Fibroblast of pulmonary artery (primary cell): ENCODE measurements at regions not wholly inside any gene's neighbourhood (a gene's known extent, or its start where the extent isn't known, plus 50 kb on each side); places are given as distances from the start of the nearest gene placed in this dataset.

Source experiments
- DNase-seq: peaks from one replicate; pipeline ENCODE4 v3.0.0-alpha.2; 2010; ENCODE audit warnings: low read depth
- H3K4me3 ChIP-seq: replicated peaks from 2 replicates; pipeline ENCODE4 v1.5.1; 2011; ENCODE audit warnings: low read depth, mild to moderate bottlenecking, control low read depth, low read length, moderate library complexity
- TF ChIP-seq, protein P1 (sequence below): IDR thresholded peaks from 2 replicates; pipeline ENCODE4 v1.5.1; 2011; ENCODE audit warnings: mild to moderate bottlenecking, control low read depth, low read length, inconsistent platforms; ENCODE audit errors: missing control alignments

DNA sequence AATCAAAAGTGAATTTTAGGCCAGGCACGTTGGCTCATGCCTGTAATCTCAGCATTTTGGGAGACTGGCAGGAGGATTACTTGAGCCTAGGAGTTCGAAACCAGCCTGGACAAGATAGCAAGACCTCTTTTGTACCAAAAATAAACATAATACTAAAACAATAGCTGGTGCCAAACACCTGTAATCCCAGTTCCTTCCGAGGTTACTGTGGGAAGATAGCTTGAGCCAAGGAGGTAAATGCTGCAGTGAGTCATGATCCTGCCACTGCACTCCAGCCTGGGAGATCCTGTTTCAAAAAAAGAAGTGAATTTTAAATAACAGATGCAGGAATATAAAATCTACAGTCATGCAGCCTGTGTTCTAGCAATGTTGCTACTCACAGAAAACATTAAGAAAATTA is 488.3 kb downstream of the PPARGC1A start:
- TF ChIP-seq, protein P1, sequence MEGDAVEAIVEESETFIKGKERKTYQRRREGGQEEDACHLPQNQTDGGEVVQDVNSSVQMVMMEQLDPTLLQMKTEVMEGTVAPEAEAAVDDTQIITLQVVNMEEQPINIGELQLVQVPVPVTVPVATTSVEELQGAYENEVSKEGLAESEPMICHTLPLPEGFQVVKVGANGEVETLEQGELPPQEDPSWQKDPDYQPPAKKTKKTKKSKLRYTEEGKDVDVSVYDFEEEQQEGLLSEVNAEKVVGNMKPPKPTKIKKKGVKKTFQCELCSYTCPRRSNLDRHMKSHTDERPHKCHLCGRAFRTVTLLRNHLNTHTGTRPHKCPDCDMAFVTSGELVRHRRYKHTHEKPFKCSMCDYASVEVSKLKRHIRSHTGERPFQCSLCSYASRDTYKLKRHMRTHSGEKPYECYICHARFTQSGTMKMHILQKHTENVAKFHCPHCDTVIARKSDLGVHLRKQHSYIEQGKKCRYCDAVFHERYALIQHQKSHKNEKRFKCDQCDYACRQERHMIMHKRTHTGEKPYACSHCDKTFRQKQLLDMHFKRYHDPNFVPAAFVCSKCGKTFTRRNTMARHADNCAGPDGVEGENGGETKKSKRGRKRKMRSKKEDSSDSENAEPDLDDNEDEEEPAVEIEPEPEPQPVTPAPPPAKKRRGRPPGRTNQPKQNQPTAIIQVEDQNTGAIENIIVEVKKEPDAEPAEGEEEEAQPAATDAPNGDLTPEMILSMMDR, result no peak
- no peak overlapping the region for H3K4me3 ChIP-seq
- no peak for DNase-seq

- no peak for DNase-seq
- no peak overlapping the region for H3K4me3 ChIP-seq
- TF ChIP-seq, protein P1, result no peak
Measured at GRCh38 chr4:23392860-23393458, 496.9 kb downstream of the PPARGC1A start.

GRCh38 chr4:23390246-23390645 is 499.6 kb downstream of the PPARGC1A start:
- DNase-seq, result no peak
- no peak overlapping the region for H3K4me3 ChIP-seq
- TF ChIP-seq, protein P1, result no peak

- DNase-seq, result no peak
- TF ChIP-seq, protein P1, result no peak
- no peak overlapping the region for H3K4me3 ChIP-seq
Measured at GRCh38 chr4:23388699-23389395, 501.0 kb downstream of the PPARGC1A start.

DNA sequence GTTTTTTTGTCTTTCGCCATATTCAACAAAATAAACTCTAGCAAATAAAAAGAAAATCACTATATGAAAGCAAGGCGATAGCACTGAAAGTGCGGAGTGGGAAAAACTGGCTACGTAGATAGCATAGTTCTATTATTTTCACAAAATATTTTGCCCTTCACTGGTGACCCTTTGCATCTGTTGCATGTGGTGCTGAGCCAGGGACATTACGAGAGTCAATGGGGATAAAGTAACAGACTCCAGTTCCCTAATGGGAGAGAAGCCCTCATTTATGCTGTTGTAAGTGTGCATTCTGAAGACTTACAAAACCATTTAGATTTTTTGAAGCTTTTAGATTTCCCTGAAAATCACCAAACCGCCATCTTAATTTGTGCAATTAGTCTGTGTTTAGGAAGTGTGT is 501.6 kb downstream of the PPARGC1A start:
- no peak overlapping the region for H3K4me3 ChIP-seq
- DNase-seq, result no peak
- TF ChIP-seq, protein P1, result no peak

DNA sequence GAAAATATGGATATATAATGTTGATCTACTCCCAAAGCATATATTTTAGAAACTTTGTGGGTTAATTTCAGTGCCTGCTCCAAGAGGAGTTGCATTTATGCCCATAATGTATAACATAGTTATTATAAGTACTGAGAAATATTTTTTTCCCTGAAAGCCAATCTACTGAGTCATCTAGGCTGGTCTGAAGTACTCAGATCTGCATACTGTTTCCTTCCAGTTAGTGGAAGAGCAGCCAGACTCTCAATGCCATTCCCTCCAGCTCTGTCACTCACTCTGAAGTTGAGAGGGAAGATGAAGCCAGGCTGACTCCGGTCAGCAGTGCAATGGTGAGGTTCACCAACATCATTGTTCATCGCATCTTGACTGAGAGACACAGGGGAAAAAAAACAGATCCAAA is 505.1 kb downstream of the PPARGC1A start:
- no peak overlapping the region for H3K4me3 ChIP-seq
- TF ChIP-seq, protein P1, result no peak

DNA sequence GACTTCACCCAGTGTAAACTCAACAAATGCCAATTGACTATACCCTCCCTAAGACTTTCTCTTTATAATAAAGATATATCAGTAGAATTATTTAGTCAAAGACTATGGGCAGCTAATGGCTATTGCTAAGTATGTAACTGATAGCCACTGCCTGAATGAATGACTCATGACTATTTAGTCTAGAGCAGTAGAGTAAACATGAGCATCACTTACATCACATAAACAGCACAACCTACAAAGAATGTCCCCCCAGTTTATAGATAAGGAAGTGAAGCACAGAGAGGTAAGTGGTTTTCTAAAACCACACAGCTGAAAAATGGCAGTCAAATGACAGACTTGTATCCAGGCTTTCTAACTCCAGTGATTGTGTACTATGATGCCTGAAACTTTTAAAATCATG is 507.0 kb downstream of the PPARGC1A start:
- TF ChIP-seq, protein P1, result no peak
- H3K4me3 ChIP-seq, result no peak overlapping the region
- DNase-seq, result peak; percentile 19

More for the DNA sequence above, 505.1 kb downstream of the PPARGC1A start:
- peak; percentile 31 for DNase-seq
